B cell (primary cell): ENCODE measurements at regions not wholly inside any gene's neighbourhood (a gene's known extent, or its start where the extent isn't known, plus 50 kb on each side); places are given as distances from the start of the nearest gene placed in this dataset.

Experiments used
- CTCF ChIP-seq: fragments of 200-600 bp; IDR thresholded peaks from one replicate; pipeline ENCODE4 v1.8.0; 2022; ENCODE audit warnings: antibody characterized with exemption, mild to moderate bottlenecking
- EZH2 ChIP-seq: IDR thresholded peaks from 2 replicates; pipeline ENCODE4 v1.6.1; 2012; ENCODE audit warnings: borderline replicate concordance, low read depth, mild to moderate bottlenecking, moderate library complexity, low read length; ENCODE audit not compliant: insufficient read depth, poor library complexity, severe bottlenecking

GRCh38 chr3:72261566-72262564 is 476.9 kb upstream of the PROK2 start:
- TF ChIP-seq EZH2: no peak
- TF ChIP-seq CTCF: no peak
